Activated CD8-positive, alpha-beta memory T cell treated with anti-CD3 and anti-CD28 coated beads, Interleukin-2, amount 50 U/mL, for 4 hours (primary cell): ENCODE measurements at regions not wholly inside any gene's neighbourhood (a gene's known extent, or its start where the extent isn't known, plus 50 kb on each side); places are given as distances from the start of the nearest gene placed in this dataset.

ENCODE experiments used
- DNase-seq: peaks from one replicate; pipeline ENCODE4 v3.0.0-alpha.2; 2020

- no peak for DNase-seq
These were observed 62.4 kb upstream of the GDF10 start for GRCh38 chr10:47237316-47238260.

DNA sequence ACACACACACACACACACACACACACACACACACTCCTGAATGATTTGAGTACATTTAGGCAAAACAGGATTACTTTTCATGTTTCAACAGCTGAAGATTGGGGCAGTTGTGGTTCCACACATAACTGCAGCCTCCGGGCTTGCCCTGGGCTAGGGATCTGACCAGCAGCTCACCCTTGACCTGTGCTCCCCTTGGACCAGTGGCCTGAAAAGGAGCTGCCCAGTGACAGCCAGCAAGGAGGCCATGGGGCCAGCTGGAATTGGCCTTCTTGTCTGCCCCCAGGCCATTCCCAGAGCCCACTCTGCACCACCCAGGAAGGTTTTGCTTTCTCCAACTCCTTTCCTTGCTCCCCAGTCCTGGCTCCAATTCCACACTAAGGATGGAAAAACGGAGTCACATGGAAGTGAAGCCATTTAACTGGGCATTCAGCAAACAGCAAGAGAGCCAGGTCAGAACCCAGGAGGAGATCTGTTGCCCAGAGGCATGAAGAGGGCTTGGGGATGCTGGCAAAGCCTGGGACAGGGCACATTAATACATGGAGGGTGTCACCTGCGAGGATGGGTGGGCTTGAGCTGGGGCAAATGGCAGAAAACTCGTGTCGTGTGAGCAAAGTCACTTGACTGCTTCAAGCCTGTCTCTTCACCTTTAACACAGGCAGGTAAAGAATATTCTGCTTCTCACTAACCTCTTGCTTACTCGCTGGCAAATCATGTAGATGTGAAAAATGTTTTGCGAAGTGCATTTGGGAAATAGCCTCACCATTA is 61.5 kb upstream of the GDF10 start:
- DNase-seq = no peak

- no peak for DNase-seq
These were observed 60.8 kb upstream of the GDF10 start for GRCh38 chr10:47239211-47239610.

GRCh38 chr10:47240173-47240572 is 59.8 kb upstream of the GDF10 start:
- no peak for DNase-seq

DNA sequence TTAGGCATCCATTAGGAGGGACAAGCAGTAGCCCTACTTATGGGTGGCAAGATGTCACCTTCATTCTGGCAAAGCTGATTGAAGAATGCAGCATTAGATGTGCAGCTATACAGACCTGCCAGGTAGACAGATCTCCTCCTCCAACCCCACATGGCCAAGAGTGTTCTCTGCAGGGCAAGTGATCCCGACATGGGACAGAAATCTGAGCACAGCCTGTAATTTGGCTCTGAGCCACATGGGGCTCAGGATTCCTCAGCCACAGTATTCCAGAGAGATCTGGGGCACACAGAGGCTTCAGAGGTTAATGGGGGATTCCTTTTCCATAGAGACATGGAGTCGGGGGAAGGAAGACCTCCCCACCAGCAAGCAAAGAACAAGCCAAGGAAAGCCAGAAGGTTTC is 58.7 kb upstream of the GDF10 start:
- no peak for DNase-seq

- no peak for DNase-seq
These were observed 57.8 kb upstream of the GDF10 start for GRCh38 chr10:47241946-47242867.

GRCh38 chr10:47243356-47243755 is 56.6 kb upstream of the GDF10 start:
- DNase-seq = no peak

GRCh38 chr10:47243791-47244190 is 56.2 kb upstream of the GDF10 start:
- DNase-seq = no peak

GRCh38 chr10:47244560-47245500 is 55.2 kb upstream of the GDF10 start:
- DNase-seq = no peak

- no peak for DNase-seq
These were observed 54.2 kb upstream of the GDF10 start for GRCh38 chr10:47245731-47246350.

DNA sequence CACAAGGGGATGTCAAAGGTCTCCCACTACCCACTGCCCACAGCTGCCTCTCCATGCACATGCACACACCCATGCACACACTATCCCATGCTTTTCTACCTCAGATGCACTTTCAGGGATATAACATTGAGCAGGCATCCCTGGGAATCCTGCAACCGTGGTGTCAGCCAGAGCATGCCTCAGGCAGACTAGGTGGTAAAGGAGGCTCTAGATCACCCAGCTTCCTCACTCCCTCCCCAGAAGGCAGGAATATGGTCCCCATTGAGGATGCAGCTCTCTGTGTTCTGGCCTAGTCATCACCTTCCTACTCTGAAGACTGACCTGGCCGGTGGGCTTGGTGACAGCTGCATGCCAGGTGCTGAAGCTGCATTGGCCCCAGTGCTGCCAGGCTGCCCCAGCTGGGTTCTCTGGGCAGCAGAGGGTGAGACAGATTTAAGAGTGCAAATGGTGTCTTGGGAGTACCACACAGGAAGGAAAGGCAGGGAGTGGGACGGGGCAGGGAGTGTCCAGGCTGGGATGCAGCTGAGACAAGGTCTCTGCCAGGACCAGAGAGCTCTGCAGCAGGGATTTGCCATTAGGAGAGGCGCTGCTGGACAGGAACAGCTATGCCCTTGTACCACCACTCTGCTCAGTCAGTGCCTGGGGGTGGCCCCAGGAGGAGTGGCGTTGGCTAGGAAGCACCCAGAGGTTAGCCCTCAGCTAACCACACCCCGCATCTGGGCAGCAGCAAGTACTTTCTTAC is 53.4 kb upstream of the GDF10 start:
- DNase-seq = no peak

DNA sequence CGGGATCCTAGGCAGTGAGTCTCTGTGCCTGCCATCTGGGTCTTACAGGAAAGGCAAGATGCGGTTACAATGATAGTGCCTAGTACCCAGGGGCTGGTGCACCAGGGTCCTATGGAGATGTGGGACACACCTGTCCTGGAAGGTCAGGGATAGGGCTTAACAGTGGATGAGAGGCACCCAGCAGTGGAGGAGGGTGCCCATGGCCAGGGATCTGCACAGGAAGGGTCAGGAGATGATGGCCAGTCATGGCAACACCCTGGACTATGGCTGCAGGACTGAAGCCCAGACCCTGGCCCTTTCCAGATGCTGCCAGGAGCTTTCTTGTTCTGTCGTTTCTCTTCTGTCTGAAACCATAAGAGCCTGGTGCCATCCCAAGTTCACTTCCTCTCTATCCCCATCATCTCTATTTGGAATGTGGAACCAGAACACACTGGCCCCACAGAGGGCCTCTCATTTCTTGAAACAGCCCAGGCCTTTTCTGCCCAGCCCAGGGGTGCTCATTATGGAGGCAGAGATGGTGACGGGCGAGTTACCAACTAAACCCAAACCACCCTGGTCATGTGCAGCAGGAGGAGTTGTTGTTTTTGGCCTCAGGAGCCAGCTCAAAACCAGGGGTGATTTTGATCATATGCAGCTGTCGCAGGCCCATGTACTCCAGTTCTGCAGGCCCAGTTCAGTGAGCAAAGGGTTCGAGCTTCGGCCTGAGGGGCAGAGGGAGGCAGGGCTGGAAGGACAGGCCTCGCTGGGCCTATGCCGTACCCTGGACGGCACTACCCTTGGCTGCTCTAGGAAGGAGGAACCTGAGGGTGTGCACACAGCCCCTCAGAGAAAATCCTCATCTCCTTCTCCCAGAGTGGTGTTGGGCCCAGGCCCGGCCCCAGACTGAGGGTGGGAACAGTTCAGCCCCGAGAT is 52.6 kb upstream of the GDF10 start:
- DNase-seq = no peak

- no peak for DNase-seq
These were observed 51.5 kb upstream of the GDF10 start for GRCh38 chr10:47248386-47249090.

DNA sequence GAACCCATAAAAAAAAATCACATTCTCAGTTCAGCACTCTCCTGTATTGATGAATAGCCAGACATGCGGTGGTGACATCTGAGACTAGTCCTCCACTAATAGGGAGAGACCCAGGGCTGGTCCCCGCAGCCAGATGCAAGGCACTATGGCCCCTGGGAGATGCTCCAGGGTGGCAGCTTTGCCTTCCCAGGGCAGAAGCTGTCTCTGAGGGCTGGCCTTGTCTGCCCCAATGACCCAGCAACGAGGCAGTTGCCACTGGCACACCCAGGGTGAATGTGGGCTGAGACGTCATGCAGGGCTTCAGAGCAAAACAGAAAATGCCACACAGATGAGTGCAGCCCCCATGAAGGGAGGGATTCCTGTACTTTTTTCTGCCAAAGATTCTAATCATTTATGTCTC is 50.1 kb upstream of the GDF10 start:
- no peak for DNase-seq
